ENCODE measurements at regions not wholly inside any gene's neighbourhood (a gene's known extent, or its start where the extent isn't known, plus 50 kb on each side); places are given as distances from the start of the nearest gene placed in this dataset.

GRCh38 chr3:182585532-182586150 is 207.7 kb upstream of the ATP11B start:
- TF ChIP-seq CTCF (IDR thresholded peaks at IDR 0.05; ENCODE audit: extremely low read depth in 1 of 2, insufficient read depth in 1 of 2, low read depth in 1 of 2, low read length in 2 of 2) (no peak), POLR2A (IDR thresholded peaks at IDR 0.05; ENCODE audit: low read depth, low read length) (no peak), EZH2 (IDR thresholded peaks at IDR 0.05; ENCODE audit: borderline replicate concordance, low read depth, low read length, severe bottlenecking) (no peak)
